HG03159 (cell line): ENCODE measurements at regions not wholly inside any gene's neighbourhood (a gene's known extent, or its start where the extent isn't known, plus 50 kb on each side); places are given as distances from the start of the nearest gene placed in this dataset.

Experiments used
- ATAC-seq: cut with Tn5 transposase; IDR thresholded peaks from one replicate; pipeline ENCODE4 v1.9.1; 2021; ENCODE audit warnings: mild to moderate bottlenecking, moderate library complexity; ENCODE audit not compliant: unreplicated experiment

DNA sequence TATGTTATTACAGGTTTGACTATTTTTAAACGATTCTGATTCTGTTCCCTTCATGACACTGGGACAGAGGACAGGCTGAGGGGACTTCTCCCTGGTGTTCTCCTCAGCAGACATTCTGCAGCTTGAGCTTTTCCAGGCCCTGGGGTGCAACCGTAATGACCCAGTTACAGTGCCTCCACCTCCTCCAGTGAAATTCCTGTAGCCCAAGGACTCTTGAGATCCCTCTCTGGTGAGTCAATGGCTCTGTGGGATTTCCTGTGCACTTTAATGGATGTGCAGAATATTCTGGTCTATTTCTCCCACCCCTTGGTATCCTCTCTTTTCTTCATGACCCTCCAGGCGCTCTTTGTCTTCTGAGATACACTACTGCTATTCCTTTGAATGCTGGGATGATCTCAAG is 319.3 kb downstream of the INHBA start:
- no peak for ATAC-seq

DNA sequence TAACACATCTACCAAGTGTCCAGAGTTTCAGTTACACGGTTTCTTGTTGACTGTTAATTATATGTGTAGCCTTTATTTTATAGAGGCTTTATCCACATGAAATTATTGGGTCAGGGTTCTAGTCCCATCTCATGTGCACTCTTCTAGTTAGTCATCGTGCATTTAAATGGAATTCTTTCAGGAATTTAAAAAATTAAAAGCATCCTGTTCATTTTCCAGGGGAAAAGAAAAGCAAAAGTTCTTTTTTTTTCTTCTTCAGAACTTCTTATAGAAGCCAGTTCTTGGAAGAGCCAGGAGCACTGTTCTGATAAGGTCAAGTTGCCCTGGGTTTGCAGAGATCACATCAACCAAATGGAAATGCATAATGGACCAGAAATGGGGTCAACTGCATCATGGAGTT is 324.7 kb downstream of the INHBA start:
- ATAC-seq = no peak

DNA sequence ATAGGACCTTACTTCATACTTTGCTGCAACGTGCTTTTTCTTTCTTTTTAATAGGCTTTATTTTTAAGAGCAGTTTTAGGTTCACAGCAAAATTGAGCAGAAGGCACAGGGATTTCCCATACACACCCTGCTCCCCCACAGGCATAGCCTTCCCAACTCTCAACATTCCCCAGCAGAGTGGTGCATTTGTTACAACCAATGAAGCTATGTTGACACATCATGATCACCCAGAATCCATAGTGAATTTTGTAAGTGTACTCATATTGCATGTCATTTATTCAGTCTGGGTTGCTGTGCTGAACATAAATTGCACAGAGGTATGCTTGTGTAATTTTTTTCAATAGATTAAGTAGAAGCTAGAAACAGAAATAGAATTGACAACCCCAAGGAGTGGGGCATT is 327.3 kb downstream of the INHBA start:
- no peak for ATAC-seq

DNA sequence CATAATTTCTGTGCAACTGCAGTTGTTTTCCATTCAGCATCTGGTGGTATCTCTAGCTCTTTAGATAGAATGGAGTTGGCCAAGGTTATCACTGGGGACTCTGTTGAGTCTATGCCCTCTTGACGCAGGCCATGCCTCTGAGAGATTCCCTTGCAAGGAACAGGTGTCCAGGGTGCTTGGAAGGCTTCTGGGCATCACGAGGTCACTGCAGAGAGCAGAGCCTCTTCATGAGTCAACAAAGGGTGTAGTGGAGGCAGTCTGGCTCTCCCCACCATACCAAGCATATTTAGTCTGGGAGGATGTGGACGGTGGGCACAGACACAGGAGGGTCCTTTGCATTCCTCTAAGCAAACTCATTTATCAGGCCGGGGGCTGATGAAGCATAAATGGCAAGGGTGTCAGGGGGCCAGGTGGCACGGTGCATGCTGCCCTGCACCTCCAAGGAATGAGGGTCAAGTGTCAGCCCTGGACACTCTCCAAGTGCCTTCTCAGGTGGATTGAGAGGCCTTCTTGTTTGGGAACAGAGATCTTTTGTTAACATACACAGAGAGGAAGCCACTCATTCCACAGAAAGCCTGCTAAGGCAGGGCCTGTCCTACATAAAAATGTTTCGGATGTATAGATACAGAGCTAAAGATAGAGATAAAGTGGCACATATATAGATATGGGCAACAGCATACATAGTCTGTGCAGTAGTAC is 328.6 kb downstream of the INHBA start:
- no peak for ATAC-seq

DNA sequence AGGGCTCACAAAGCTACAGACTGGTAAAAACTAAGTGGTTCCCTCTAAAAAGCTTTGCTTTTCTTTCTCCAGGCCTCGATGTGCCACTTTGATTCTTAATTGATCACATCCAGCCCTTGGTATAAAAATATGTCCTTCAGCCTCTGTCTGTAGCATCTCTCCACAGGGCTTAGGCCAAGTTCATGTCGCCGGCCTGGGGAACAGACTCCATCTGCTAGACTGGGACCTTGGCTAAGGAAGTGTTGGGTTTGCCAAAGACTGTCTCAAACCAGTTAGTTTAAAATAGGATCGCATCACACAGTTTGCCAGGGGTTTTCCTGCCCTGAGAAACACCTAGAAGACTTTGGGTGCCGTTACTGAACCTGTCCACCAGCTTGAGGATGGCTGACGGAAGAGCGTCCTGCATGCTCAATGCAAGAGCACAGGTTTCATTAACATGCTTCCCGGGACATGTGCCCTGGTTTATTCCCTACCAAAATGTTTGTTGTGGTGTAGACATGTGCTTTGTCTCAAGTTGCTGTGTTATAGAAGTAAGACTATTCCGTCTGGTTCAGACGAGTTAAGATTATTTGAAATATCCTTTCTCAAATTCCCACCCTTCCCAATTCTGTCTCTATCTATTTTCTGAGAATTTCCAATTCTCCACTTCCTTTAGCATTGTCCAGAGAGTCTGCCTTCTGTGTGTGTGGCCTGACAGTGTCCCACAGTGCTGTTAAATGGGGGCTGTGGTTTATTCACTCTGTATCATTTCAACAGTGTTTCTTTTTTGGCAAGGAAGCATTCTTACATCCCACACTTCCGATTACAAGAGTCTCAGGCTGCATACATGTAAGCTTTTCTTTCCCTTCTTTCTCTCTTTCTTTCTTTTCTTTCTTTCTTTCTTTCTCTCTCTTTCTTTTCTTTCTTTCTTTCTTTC is 334.7 kb downstream of the INHBA start:
- ATAC-seq = no peak

DNA sequence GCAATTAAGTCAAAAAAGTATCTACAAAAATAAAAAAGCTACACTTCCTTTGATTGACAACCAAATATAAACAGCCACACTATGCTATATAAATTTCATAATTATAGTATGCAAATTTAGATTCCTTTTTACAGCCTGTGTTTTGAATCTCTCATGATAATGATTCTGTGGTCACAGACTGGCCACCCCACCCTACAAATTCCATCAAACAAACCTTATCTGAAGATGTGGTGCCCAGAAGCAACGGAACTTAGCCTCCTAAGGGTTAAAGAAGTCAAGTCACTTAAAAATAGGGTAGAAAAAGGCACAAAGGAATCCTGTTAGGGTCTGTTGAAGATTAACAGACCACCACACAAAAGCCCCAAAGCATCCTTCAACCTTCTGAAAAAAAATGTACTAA is 351.8 kb downstream of the INHBA start:
- ATAC-seq = no peak

DNA sequence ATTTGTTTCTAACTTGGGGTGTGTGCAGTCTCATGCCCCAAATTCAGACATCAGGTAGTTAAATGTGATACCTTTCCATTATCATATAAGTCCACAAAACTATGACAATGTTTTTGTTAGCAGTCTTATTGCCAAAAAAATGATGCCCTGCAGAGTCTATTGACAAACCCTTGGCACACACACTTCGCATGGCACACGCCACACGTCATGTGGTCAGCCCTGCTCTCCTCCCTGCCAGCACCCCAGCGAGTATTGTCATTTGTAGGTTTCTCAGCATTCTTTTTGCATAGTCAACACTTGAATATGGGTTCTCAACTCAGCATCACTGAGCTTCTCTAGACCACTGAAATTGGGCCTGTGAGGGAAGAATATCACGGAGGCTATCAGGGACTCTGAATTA is 356.0 kb downstream of the INHBA start:
- ATAC-seq = no peak

DNA sequence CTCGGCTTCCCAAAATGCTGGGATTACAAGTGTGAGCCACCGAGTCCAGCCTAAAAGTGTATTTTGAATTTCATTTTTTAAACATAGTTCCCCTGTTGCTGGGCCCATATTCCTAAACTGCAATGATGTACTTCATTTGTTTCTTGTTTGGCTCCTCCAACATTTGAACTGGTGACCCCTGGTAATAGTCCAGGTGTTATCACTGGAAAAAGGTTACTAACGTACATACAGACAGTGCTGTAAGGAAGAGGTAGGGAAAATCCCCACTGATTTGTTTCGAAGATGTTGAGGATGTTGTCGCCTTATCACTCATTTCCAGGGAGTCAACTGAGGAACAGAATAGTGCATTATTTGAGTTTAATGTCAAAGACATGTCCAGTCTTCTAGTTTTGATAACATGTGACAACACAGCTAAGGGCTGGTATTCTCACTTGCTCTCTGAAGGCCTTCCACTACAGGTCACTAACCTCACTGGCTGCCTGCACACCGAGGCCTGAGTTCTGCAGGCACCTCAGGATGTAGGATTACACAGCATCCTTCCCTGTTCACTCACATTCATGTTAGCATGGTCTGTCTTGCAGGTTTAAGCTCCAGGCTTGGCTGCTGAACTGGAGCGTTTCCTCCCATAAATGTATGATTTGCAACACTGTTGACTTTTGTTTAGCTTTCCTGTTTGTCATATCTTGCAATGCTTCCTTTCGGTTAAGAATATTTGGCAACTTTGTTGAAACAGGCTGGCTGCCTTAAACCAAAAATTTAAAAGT is 362.8 kb downstream of the INHBA start:
- ATAC-seq = no peak

DNA sequence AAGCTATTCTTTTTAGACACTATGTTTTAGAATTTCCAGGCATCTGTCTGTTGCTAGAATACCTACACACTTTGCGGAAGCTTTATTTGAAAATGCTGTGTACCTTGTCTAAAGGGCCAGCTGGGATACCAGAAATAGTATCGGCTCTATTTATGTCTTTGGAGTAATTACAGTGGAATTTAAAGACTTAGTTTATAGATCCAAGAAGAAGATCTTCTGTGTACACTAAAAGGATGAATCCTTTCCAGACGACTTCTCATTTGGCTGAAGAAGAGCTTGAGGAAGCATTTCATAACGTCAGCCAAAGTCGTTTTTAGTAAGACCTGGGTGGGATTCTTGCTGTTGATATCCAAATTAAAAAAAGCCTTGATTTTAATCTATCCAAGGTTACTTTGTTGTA is 365.9 kb downstream of the INHBA start:
- ATAC-seq = no peak

DNA sequence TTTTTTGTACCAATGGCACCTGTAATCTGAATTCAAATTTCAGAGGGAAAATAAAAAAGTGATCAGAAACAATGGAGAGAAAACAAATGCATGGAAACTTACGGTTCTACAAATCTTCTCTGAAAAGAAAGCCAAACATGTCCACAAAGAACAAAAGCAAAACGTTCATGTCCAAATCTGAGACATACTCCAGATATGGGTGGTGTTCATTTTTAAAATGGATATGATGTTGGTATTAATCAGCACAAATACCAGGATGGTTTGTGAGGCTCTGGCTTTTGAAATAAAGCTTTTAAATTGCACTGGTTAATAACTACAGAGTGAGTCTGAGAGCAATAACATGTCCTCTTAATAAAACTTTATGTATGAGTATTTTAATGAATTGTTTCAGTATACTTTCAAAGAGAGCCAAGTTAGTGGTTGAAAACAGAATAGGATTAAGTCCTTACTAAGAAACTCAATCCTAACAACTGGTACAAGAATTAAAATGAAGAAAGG is 366.4 kb downstream of the INHBA start:
- no peak for ATAC-seq

DNA sequence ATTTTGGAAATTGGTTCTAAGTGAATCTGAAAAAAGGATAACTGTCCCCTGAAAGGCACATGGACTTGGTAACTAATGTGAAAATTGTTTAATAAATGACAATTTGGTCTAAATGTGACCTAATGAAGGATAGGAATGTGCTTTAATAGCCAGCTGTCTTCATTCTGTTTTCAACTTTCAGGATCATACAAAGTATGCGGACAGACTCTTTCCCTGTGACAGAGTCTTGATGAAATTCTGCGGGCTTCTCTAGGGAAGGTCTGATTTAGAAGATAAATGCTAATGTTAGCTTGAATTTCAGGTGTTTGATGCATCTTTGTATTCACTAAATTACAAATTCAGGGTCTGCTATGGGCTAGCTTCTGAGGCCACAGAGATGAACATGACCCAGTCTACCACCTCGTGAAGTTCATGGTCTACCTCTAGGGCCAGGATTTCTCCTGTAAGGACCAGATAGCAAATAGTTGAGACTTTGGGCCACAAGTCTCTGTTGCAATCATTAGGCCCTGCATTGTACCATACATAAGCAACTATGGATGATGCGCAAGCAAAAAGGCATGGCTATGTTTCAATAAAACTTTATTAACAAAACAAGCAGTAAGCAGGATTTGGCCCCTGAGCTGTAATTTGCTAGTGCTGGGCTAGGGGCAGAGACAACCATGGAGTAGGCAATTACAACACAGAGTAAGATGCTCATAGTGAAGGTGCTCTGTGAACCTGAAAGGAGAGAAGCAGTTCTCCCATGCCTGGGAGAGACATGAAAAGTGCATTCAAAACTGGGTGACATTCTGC is 368.6 kb downstream of the INHBA start:
- ATAC-seq = no peak

DNA sequence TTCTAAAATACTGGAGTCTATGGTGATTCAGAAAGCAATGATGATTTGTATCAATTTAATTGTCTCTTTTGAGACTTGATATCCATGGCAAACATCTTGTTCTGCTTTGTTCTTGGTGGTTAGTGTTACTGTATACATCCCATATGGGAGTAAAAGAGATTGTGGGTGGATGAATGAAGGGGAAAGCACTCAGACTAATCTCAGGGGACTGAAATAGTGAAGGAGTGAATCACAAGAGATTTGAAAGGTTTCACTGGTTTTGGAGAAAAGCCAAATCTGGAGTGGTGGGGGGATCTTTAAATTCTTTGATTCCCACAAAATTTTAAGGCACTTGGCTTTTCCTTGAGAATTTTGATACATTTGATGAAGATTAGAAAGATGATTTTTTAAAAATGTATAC is 369.4 kb downstream of the INHBA start:
- no peak for ATAC-seq

DNA sequence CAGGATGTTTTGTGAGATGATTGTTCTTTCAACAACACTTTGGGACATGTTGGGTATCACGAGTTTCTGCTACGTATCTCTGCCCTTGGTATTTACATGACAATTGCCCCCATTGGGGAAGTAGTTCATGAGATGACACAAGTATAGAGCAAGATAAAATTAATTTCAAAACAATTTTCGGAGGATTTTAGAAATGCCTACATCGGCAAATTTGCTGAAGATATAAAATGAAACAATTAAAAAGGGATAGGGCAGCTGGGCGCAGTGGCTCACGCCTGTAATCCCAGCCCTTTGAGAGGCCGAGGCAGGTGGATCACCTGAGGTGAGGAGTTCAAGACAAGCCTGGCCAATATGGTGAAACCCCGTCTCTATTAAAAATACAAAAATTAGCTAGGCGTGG is 371.7 kb downstream of the INHBA start:
- ATAC-seq = no peak

DNA sequence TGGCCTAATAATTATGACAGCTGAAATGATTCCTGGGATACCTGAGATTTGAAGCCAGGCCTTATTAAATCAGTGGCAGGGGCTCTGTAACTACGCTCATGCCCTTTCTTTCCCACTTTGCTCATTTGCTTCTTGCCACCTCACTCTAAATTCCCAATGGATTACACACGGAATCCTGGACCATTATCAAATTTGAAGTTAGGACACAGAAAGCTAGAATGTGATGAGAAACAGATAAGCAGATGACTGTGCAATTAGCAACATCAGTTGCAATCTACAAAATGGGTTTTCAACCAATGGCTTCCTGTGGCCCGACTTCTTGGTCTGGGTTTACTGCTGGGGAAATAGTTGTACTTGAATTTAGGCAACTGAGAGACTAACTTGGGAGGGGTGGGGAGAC is 374.3 kb downstream of the INHBA start:
- no peak for ATAC-seq

DNA sequence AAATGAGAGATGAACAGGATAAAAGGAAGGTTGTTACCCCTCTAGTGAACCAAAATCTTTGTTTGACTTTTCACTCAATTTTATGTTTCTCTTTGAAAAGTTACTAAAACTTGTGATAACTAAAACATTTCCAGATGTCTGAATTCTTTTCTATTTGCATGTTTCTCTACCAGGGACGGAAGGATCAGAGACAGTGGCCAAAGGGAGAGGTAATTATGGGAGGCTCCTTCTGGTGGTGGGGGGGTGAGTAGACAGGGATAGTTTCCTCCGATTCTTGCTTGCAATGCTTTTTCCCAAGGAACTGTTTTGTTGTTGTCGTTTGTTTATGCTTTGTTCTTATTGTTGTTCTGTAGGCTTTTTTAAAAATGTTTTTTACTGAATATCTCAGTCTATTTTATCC is 374.8 kb downstream of the INHBA start:
- ATAC-seq = no peak

DNA sequence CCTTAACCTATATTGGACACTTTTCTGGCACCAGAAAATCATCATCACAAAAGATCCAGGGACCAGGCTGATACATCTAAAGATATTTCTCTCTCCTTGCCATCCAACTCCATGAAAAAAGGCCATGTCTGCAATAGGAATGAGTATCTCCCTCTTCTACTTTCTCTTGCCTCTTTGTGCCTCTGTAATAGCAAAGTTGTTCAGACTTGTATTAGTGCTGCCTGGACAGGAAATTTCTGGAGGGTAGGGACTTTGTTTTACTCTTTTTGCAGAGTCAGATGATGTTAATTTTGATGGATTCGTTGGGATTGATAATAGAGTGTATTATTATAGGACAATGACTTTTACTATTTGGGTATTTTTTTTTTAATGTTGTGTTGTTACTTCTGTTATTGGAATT is 376.3 kb downstream of the INHBA start:
- ATAC-seq = no peak

DNA sequence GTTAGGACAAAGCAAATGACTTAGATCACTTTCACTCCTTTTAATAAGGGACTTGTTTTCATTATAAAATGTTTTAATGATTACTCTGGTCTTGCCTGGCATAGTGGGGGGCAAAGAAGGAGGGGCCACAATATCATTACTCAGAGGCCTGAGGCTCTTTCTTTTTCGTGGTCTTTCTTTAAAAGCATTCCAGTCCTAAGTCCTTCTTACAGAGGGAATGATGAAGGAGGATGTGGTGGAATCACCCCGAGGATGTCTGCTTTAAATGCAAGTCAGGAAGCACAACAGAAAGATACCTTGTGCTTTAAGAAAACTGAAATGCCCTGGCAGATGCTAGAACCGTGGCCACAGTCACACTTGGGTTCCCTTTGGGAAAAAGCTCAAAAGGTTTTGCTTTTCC is 379.1 kb downstream of the INHBA start:
- no peak for ATAC-seq

DNA sequence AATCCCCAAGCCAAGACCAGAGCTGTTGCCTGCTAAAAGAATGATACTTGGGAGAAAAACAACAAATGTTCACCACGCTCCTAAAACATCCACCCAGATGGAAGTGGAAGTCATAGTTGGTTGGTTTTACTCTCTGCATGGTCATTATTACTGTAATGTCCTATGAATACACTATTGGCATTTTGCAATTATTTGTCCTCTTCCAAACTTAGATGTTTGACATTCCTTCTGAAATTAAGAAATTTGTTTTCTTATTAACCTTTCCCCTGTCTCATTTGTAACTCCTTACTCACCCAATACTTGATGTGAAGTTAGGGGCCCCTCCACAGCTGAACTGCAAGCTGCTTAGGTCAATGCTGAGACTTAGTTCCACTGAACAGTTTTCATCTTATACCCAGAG is 383.3 kb downstream of the INHBA start:
- ATAC-seq = no peak

DNA sequence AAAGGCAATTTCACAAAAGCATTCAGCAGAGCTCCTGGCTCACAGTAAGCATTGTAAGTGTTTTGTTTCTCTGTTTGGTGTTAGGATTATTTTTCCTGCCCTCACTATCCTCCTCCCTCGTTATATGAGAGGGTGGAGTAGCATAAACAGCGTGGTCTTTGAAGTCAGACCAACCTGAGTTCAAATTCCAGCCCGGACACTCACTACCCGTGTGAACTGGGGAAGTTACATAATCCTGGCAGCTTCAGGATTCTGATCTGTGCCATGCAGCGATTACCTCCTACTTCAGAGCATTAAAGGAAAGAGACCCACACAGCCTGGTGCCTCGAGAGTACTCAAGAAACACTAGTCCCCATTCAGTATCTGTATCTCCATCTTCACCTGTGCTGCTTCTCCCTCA is 386.5 kb downstream of the INHBA start:
- no peak for ATAC-seq

DNA sequence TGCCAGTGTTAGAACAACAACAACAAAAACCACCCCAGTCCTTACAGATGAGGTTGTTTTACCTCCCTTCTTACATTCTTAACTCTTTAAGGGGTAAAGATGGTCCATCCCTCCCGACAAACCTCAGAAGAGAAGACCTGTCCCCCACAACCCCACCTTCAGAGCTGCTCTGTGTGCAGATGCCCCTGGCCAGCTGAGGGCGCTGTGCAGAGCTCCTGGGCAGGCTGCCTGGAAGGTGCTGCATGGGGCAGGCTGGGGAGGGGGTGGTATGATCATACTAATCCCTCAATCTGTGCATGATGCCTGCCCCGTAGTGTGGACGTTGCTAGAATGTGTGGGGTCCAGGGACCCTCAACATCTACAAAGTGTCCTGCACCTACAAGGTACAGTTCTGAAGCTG is 387.1 kb downstream of the INHBA start:
- no peak for ATAC-seq

DNA sequence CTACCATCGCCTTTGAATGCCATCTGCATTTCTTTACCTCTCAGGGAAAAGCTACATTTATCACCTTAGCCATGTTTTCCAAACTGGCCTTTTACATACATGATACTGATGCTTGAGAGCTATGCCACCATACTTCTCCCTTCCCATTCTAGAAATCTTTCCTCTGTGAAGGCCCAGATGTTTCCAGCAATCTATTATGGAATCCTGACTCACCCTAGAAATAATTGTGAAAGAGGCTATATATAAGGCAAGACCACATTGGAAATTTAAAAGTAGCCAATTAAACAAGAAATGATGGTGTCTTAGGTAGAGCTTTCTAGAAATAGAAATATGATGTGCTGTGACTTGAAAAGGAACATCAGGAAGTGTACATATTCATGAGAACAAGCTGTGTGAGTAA is 389.7 kb downstream of the INHBA start:
- no peak for ATAC-seq
